Middle frontal gyrus (tissue), 1 donor: ENCODE measurements at regions not wholly inside any gene's neighbourhood (a gene's known extent, or its start where the extent isn't known, plus 50 kb on each side); places are given as distances from the start of the nearest gene placed in this dataset.

Experiments
- DNase-seq: peaks from one replicate; pipeline ENCODE4 v3.0.0-alpha.2; 2015; ENCODE audit warnings: low spot score; ENCODE audit errors: extremely low spot score

- DNase-seq: no peak
These were observed 244.0 kb downstream of the SNAPC1 start for GRCh38 chr14:62006116-62006731.

DNA sequence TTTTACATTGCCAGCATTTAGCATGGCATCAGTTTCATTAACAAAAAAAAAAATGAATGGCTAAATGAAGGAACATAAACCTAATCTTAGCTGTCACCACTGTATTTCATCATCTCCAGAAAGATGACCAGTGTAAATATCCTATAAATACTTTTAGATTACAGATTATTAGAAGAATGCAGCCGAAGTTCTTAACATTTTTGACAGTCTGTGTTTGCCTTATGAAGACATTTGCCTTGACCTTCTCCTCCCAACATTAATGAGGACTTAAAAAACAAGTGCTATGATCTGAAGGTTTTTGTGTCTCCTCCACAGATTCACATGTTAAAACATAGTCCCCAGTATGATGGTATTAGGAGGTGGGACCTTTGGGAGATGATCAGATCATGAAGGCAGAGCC, 253.0 kb downstream of the SNAPC1 start:
- DNase-seq: no peak

GRCh38 chr14:62015945-62016344, 253.7 kb downstream of the SNAPC1 start:
- no peak for DNase-seq

DNA sequence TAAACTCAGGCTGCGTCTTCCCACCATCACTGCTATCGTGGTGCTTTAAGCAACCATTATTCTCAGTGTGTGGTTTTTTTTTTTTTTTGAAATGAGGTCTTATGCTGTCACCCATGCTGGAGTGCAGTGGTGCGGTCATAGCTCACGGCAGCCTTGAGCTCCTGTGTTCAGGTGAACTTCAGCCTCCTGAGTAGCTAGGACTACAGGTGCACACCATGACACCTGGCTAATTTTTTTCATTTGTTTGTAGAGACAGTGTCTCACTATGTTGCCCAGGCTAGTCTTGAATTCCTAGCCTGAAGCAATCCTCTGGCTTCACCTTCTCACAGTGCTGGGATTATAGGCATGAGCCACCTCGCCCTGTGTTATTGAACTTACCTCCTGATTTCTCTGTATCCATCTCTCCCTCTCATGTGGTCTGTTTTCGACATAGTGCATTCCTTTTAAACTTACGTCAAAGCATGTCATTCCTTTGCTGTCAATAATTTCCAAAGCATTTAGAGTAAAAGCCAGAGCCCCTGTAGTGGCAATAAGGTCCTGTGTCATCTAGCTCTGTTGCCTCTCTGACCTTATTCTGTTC, 255.5 kb downstream of the SNAPC1 start:
- no peak for DNase-seq

DNA sequence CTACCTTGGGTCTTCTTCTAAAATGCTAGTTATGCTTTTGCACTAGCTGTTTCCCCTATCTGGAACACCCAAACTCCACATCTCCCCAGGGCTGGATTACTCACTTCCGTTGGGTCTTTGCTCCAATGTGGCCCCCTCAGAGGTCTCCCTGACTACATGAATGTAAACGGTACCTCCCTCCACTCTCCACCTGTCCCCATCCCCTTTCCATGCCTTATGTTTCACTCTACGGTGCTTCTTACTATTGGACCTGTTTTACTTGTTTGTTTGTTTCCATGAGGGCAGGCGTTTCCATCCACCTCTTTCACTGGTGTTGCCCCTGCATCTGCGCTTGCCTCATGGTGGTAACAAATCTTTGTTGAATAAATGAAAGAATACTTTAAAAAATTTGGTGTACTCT, 256.4 kb downstream of the SNAPC1 start:
- DNase-seq: no peak

- no peak for DNase-seq
These were observed 265.7 kb downstream of the SNAPC1 start for GRCh38 chr14:62027958-62028357.

DNA sequence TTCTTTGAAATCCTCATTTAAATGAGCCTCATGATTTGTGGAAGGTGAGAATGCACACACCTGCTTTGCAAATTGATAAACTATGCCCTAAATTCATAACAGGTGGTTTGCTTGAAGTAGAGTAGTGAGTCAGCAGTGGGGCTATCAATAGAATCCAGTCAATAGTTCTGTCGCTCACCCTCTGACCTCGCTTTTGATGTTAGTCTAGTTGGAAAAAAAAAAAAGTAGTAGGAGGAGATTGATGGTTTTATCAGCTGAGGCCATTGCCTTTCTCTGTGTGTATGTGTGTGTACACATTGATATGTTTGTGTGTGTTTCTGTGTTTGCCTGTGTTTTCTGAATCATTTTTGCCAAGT, 267.3 kb downstream of the SNAPC1 start:
- DNase-seq: no peak

DNA sequence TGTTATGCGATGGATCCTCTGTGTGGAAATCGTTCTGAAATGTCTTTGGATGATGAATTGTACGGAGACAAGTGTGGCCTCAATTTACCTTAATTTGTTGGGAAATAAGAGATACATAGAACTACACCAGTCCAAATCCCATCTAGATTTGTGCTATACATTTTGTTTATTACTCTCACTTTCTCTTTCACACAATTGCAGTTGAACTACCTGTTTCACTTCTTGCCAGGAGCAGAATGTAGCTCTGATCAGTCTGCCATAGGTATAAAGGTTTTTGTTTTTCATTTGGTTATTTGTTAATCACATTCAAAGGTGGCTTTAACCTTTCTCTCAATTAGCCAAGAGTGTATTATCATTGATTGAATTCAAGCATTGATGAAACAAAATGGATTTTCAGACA, 268.2 kb downstream of the SNAPC1 start:
- DNase-seq: no peak

DNA sequence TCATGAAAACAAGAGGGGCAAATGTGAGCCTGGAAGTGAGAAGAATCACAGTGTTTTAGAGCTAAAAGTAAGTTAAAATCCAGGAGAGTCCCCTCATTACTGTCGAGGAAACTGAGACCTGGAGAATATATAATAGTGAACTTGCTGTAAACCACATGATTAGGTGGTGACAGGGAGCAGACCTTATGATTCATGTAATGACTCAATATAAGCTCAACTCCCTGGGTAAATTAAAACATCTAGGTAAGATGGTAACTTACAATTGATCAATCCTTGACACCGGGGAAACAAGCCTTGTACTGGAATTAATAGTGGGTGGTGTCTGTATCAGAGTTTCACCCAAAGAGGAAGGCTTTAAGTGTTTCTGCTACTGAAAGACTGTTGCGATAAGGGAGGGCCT, 269.3 kb downstream of the SNAPC1 start:
- DNase-seq: no peak

GRCh38 chr14:62053188-62053587, 291.0 kb downstream of the SNAPC1 start:
- DNase-seq: no peak

DNA sequence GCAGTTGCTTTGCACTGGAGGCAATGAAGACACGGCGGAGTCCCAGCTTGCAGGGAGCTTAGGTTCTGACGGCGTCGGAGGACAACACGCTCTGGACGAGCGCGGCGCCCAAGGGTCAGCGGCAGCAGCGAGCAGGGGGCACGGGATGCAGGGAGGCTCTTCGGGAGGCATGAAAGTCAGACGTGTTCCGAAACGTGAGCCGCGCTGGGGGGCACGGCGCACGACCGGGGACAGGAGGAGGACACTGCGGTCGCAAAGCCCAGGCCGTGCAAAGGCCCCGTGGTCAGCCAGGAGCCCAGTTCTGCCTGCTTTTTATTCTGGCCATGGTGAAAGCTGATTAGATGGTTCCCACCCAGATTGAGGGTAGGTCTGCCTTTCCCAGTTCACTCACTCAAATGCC, 294.6 kb downstream of the SNAPC1 start:
- no peak for DNase-seq

- no peak for DNase-seq
These were observed 300.4 kb downstream of the SNAPC1 start for GRCh38 chr14:62062645-62063044.

DNA sequence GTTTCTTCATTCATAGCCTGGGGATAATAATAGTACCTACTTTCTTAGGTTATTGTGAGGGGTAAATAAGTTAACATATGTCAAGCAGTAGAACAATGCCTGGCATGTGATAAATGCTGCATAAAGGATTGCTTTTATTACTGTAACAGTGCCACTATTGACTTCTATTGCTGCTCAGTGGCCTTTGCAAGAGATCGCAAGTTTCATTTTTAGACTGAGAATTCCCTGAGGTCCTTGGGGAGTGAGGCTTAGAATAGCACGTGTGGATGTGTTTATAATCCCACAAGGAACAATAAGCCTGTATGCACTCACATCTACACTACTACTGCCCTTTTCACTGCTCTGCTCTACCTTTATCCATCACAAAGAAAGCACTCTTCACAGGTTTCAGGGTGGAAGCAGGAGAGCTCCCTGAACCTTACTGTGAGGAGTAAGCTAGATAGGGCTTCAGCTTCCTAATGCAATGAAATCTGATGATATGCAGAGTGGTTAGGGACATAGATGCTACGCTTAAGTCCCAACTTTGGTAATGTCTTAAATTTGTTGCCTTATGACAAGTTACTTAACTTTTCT, 302.6 kb downstream of the SNAPC1 start:
- no peak for DNase-seq

GRCh38 chr14:62066304-62066703, 304.1 kb downstream of the SNAPC1 start:
- no peak for DNase-seq

- DNase-seq: no peak
These were observed 308.8 kb downstream of the SNAPC1 start for GRCh38 chr14:62071039-62071438.

DNA sequence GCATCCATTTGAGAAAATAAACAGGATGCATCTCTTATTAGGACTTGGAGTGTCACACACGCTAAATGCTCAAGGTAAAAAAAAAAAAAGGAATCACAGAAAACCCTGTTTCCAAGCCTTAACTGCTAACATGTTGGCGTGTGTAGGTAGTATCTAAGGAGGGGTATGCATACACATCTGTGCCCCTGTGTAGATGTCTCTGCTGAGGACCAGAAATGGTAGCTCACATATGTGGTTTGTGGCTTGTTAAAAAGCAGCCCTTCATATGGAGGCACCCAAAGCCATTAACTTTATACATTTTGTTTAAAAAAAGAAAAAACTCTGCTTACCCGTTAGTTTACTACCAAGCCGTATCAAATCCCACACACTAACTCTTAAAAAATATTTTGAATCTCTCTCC, 314.1 kb downstream of the SNAPC1 start:
- DNase-seq: no peak

DNA sequence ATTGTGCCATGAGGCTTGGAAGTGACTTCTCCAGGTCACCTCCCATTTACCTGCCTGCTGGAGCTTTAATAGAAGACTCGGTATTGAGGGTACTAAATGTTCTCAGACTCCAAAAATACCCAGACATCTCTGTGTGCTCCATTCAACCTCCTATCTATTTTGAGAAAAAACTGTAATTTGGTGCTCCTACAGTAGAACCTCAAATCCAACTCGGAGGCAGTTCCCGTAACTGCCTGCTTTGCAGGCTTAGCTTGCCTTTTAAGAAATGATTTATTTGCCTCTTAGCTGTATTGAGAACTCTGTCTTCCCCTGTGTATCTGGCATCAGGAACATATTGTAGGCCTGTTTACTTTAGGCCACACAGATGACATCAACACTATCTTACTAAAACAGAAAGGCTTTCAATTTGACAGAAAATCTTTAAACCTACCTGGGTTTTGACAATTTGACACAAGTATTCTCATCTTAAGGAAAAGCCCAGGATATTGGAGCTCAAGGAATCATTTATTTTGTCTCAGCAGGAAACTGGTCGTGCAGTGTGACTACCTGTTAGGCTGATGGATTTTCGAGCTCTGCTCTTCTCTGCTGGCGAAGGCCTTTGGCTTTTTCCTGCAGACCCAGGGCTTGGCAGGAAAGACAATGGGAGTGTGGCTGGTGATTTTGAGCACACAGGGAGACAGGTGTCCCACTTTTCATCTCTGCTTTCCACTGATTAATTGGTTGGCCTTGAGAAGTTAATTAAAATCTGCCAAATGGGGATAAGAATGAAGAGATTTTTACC, 314.8 kb downstream of the SNAPC1 start:
- no peak for DNase-seq

- DNase-seq: no peak
These were observed 315.5 kb downstream of the SNAPC1 start for GRCh38 chr14:62077676-62078261.

GRCh38 chr14:62079038-62079437, 316.8 kb downstream of the SNAPC1 start:
- DNase-seq: no peak

DNA sequence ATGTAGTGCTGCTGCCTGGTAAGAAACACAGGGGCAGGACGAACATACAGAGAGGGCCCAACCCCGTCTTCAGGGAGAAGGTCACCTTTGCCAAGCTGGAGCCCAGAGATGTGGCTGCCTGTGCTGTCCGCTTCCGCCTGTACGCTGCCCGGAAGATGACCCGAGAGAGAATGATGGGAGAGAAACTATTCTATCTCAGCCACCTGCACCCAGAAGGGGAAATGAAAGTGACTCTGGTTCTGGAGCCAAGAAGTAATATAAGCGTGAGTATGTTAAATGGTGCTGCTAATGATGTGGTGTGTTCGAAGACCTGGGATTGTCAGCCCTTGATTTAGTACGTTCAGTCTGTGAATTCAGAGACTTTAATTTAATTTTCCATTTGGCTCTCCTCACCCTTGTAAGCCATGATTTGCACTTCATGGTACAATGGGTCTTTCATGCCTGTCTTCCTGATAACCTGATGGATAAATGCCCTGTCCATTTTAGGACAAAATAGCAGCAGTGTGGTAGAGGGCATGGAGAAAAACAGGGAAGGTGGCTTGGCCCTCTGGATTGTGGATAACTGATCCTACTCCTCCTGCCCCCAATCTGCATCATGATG, 318.9 kb downstream of the SNAPC1 start:
- no peak for DNase-seq

- DNase-seq: no peak
These were observed 319.7 kb downstream of the SNAPC1 start for GRCh38 chr14:62081951-62082350.

DNA sequence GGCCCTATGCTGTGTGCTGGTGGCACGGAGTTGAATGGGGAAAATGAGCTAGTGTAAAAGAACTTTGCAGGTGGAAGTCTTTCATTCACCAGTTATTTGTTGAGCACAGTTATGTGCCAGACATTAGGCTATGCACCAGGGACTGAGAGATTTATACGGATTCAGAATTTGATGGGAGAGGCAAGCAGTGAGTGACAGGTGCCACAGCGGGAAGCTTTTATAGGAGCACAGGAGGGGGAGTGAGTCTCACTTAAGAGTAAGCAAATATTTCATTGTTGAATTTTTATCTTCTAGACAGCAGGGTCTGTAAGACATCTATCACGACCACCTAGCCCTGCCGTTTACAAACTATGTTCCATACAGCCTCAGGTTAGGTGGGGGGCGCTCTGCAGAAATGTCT, 320.6 kb downstream of the SNAPC1 start:
- no peak for DNase-seq
